Calu3 (cell line): ENCODE measurements at regions not wholly inside any gene's neighbourhood (a gene's known extent, or its start where the extent isn't known, plus 50 kb on each side); places are given as distances from the start of the nearest gene placed in this dataset.

Source experiments
- BruUV-seq: library from RNA; stranded (reverse); fragments of 400-500 nt; replicated peaks from 2 replicates; lab custom pipeline; 2021; lab: Mats Ljungman, UMichigan
- CTCF ChIA-PET: fragments of 300-600 bp; sonication (Branson Sonifier 250); formaldehyde crosslinking; loops from one replicate; lab custom pipeline; 2022; ENCODE audit warnings: antibody characterized with exemption; lab: Charles Lee
- DNase-seq: peaks from one replicate; pipeline ENCODE4 v3.0.0; 2022
- H3K27ac Mint-ChIP-seq: one replicate; pipeline ENCODE4 v1.8.0; 2022; ENCODE audit warnings: mixed read lengths; ENCODE audit not compliant: unreplicated experiment
- H3K27me3 Mint-ChIP-seq: one replicate; pipeline ENCODE4 v1.8.0; 2022; ENCODE audit warnings: mixed read lengths; ENCODE audit not compliant: unreplicated experiment
- H3K36me3 Mint-ChIP-seq: one replicate; pipeline ENCODE4 v1.8.0; 2022; ENCODE audit warnings: mild to moderate bottlenecking, moderate library complexity, mixed read lengths; ENCODE audit not compliant: insufficient read depth, unreplicated experiment
- H3K4me1 Mint-ChIP-seq: one replicate; pipeline ENCODE4 v1.8.0; 2022; ENCODE audit warnings: mild to moderate bottlenecking, low read depth, mixed read lengths; ENCODE audit not compliant: unreplicated experiment
- H3K4me3 Mint-ChIP-seq: one replicate; pipeline ENCODE4 v1.8.0; 2022; ENCODE audit warnings: mild to moderate bottlenecking, low read depth, moderate library complexity, mixed read lengths; ENCODE audit not compliant: unreplicated experiment
- H3K9me3 Mint-ChIP-seq: one replicate; pipeline ENCODE4 v1.8.0; 2022; ENCODE audit warnings: low read depth, mixed read lengths; ENCODE audit not compliant: unreplicated experiment
- intact Hi-C: fragments of 100-400 bp; cut with micrococcal nuclease; formaldehyde crosslinking; loops from one replicate; pipeline ENCODE4 v1.10.0; 2022; ENCODE audit not compliant: unreplicated experiment
- TF ChIP-seq, protein P1 (sequence below): fragments of 200-600 bp; IDR thresholded peaks from one replicate; pipeline ENCODE4 v1.8.0; 2022; ENCODE audit warnings: antibody characterized with exemption; ENCODE audit not compliant: unreplicated experiment

DNA sequence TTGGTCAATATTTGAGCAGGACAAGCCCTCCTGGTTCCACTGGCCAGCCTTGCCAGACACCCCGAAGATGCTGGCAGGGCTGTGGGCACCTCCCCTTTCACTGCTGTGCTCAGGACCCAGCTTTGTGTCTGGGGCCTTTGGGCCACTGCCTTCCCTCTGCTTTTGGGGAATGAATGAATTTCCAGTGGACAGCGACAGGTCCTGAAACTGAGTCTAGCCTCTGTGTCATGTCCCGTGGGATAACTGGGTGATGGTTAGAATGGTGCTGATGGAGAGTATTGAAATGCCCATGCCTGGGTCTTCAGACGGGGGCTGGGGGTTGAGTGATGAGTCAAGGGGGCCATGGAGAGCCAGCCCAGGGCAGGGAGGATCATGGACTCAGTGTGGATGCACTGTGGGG lies 135.8 kb downstream of the FOXL1 start:
- H3K36me3 Mint-ChIP-seq: peaks cover 7% of the 10 kb centered on the region
- CTCF ChIA-PET: no interaction called here
- TF ChIP-seq, protein P1, sequence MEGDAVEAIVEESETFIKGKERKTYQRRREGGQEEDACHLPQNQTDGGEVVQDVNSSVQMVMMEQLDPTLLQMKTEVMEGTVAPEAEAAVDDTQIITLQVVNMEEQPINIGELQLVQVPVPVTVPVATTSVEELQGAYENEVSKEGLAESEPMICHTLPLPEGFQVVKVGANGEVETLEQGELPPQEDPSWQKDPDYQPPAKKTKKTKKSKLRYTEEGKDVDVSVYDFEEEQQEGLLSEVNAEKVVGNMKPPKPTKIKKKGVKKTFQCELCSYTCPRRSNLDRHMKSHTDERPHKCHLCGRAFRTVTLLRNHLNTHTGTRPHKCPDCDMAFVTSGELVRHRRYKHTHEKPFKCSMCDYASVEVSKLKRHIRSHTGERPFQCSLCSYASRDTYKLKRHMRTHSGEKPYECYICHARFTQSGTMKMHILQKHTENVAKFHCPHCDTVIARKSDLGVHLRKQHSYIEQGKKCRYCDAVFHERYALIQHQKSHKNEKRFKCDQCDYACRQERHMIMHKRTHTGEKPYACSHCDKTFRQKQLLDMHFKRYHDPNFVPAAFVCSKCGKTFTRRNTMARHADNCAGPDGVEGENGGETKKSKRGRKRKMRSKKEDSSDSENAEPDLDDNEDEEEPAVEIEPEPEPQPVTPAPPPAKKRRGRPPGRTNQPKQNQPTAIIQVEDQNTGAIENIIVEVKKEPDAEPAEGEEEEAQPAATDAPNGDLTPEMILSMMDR: no peak
- peaks cover 29% of the 10 kb centered on the region for H3K4me1 Mint-ChIP-seq
- peaks cover 3% of the 10 kb centered on the region for H3K9me3 Mint-ChIP-seq
- no peak for DNase-seq
- intact Hi-C loops: no loop called here
- H3K27me3 Mint-ChIP-seq: peaks cover 7% of the 10 kb centered on the region
- no peak overlapping the region for H3K27ac Mint-ChIP-seq
- BruUV-seq: no TSS peak
- no peak overlapping the region for H3K4me3 Mint-ChIP-seq

DNA sequence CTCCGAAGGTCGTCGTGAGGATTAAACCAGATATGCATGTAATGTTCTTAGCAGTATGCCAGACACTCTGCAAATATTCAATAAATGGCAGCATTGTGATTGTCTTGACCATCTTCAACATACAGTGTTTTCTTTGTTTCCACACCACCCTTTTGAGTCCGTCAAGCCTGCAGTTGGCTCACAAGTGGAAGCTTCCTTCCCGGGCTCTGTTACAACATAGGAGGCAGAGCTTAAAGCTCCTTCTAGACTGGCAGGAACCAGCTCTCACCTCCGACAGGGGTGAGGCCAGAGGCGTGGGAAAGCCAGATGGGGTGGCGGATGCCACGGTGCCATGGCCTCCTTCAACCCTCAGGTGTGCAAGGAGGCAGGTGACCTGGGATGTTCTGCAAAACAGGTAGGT lies 138.3 kb downstream of the FOXL1 start:
- TF ChIP-seq, protein P1: no peak
- H3K27me3 Mint-ChIP-seq: no peaks in the 10 kb centered on the region
- H3K36me3 Mint-ChIP-seq: peaks cover 7% of the 10 kb centered on the region
- DNase-seq: peak; percentile 31
- no TSS peak for BruUV-seq
- intact Hi-C loops: no loop called here
- CTCF ChIA-PET: interaction anchor here (0.8 to 0.9 kb wide), 2 partner anchors 51 to 157 kb away, joined by 3 read pairs; no protein-coding TSS in a partner anchor
- H3K4me1 Mint-ChIP-seq: peaks cover 29% of the 10 kb centered on the region
- no peak overlapping the region for H3K4me3 Mint-ChIP-seq
- no peak overlapping the region for H3K27ac Mint-ChIP-seq
- no peaks in the 10 kb centered on the region for H3K9me3 Mint-ChIP-seq

DNA sequence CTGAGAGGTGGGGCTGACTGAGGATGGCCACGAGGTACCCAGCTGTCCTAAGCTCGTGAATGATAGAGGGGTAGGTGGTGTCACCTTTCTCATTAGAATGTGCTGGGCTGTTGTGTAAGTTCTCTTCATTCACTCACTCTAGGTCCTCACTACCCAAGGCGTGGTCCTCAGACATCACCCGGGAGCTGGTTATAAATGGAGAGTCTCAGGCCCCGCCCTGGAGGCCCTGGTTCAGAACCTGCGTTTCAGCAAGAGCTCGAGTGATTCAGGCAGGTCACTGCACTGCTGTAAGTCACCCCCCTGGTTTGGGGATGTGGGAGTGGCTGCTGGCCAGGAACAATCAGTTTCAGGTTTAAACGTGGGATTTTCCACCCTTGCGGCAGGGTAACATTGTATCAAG lies 139.8 kb downstream of the FOXL1 start:
- Mint-ChIP-seq H3K27ac (peak overlapping the region; percentile 43), H3K4me1 (peaks cover 36% of the 10 kb centered on the region), H3K9me3 (no peaks in the 10 kb centered on the region), H3K36me3 (peaks cover 7% of the 10 kb centered on the region), H3K4me3 (peak overlapping the region; percentile 24), H3K27me3 (no peaks in the 10 kb centered on the region)
- no TSS peak for BruUV-seq
- peak; percentile 79 for DNase-seq
- TF ChIP-seq, protein P1: no peak
- CTCF ChIA-PET: interaction anchor here (0.5 to 1.6 kb wide), 6 partner anchors 14 to 142 kb away, joined by 3 to 6 read pairs (median 4); no protein-coding TSS in a partner anchor
- intact Hi-C loops: no loop called here

DNA sequence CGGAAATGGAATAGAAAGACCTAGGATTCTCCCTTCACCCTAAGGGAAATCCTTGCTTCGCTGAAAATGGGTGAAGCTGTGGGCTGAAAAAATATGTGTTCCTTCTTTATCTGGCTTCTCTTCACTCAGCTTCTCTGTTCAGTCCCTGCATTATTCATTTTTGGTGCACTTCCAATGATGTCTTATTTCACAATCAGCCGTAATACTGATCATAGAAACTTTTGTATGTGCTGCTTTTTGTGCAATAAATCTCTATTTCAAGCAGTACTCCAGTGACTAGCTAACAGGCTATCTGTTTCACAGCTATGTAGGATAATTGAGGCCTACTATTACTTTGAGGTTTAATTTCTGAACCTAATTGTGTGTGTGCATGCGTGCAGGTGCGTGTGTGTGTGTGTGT lies 144.6 kb downstream of the FOXL1 start:
- Mint-ChIP-seq H3K4me3 (no peak overlapping the region), H3K27me3 (no peaks in the 10 kb centered on the region), H3K36me3 (peaks cover 3% of the 10 kb centered on the region), H3K27ac (no peak overlapping the region), H3K4me1 (peaks cover 29% of the 10 kb centered on the region), H3K9me3 (no peaks in the 10 kb centered on the region)
- TF ChIP-seq, protein P1: no peak
- intact Hi-C loops: no loop called here
- DNase-seq: no peak
- CTCF ChIA-PET: interaction anchor here (1.4 kb wide), 1 partner anchor 58 kb away, joined by 3 read pairs; no protein-coding TSS in a partner anchor
- no TSS peak for BruUV-seq
